ENCODE measurements at regions not wholly inside any gene's neighbourhood (a gene's known extent, or its start where the extent isn't known, plus 50 kb on each side); places are given as distances from the start of the nearest gene placed in this dataset.

DNA sequence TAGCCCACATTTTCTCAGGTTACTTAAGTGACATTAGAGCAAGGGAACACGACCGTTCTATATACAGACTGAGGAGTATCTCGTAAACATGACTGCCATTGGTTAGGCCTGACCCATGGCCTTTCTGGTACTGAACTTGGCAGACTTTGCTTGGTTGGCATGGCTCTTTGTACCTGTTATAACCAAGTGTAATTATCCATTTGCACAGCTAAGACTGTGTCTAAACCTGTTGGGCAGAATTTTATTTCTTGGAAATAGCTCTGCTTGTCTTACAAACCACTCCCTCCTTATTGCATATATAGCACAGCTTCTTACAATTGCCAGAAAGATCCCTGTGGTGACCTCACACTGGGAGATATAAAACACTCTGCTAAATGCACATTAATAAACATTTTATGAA, 106.9 kb downstream of the P2RY1 start:
- TF ChIP-seq, protein P1, sequence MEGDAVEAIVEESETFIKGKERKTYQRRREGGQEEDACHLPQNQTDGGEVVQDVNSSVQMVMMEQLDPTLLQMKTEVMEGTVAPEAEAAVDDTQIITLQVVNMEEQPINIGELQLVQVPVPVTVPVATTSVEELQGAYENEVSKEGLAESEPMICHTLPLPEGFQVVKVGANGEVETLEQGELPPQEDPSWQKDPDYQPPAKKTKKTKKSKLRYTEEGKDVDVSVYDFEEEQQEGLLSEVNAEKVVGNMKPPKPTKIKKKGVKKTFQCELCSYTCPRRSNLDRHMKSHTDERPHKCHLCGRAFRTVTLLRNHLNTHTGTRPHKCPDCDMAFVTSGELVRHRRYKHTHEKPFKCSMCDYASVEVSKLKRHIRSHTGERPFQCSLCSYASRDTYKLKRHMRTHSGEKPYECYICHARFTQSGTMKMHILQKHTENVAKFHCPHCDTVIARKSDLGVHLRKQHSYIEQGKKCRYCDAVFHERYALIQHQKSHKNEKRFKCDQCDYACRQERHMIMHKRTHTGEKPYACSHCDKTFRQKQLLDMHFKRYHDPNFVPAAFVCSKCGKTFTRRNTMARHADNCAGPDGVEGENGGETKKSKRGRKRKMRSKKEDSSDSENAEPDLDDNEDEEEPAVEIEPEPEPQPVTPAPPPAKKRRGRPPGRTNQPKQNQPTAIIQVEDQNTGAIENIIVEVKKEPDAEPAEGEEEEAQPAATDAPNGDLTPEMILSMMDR (IDR thresholded peaks at IDR 0.05) = no peak
- Mint-ChIP-seq H3K4me1 (no peaks in the 10 kb centered on the region), H3K9me3 (no peaks in the 10 kb centered on the region), H3K36me3 (ENCODE audit: low read depth) (no peaks in the 10 kb centered on the region), H3K4me3 (no peak overlapping the region), H3K27ac (no peak overlapping the region), H3K27me3 (ENCODE audit: low read depth, poor library complexity) (no peaks in the 10 kb centered on the region)
- DNase-seq = no peak

DNA sequence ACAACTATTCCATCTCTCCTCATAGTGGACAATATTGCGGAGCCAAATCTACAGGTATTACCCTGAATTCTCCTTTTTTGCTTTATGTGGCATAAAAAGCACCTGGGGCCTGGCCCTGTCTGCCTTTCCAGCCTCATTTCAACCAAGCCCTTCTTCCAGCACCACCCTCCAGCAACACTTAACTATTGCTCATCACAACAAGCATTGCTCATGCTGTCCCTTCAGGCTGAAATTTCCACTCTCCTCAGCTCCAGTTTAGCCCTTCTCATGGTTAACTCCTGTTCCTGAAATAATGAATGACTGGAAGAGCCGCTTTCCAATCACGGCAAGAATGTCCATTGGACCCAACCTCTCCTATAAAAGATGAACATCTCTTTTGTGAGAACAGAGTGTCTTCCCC, 107.4 kb downstream of the P2RY1 start:
- no peaks in the 10 kb centered on the region for H3K9me3 Mint-ChIP-seq
- TF ChIP-seq, protein P1 (IDR thresholded peaks at IDR 0.05) = no peak
- H3K36me3 Mint-ChIP-seq (ENCODE audit: low read depth) = no peaks in the 10 kb centered on the region
- no peak overlapping the region for H3K4me3 Mint-ChIP-seq
- no peak for DNase-seq
- H3K4me1 Mint-ChIP-seq = no peaks in the 10 kb centered on the region
- H3K27ac Mint-ChIP-seq = no peak overlapping the region
- no peaks in the 10 kb centered on the region for H3K27me3 Mint-ChIP-seq (ENCODE audit: low read depth, poor library complexity)

DNA sequence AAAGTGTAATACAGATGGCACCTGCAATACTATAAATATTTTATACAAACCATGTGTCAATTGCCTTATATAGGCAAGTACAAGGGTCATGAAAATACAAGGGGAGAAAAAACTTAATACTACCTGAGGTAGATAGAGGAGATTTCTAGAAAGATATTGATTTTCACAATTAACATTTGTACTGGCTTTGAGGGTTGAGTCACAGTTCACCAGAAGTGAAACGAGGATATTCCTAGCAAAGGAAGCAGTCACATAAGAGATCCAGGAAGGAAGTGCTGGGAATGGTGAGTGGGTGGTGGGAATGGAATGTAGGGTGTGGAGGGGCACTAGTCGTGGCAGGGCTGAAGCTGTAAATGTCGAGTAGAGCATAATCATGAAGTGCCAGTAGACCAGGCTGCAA, 108.7 kb downstream of the P2RY1 start:
- Mint-ChIP-seq H3K27me3 (ENCODE audit: low read depth, poor library complexity) (peaks cover under 1% of the 10 kb centered on the region), H3K36me3 (ENCODE audit: low read depth) (no peaks in the 10 kb centered on the region)
- DNase-seq = no peak

DNA sequence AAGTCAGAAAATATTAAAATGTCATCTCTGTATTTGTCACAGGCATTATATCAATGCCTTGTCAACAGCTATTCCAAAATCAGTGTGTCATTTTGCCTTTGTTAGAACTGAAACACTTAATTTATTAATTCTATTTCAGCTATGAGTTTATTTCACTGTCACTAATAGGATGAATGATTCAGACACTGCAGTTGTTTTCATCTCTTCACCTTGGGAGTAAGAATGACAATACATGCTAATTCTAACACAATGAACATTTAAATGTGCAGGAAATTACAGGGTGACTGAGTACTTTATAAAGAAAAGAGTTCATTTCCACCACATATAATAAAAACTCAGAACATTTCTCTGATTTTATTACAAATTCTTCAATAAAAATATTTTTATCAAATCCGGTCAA, 109.7 kb downstream of the P2RY1 start:
- H3K9me3 Mint-ChIP-seq = no peaks in the 10 kb centered on the region
- TF ChIP-seq, protein P1 (IDR thresholded peaks at IDR 0.05) = no peak
- no peaks in the 10 kb centered on the region for H3K4me1 Mint-ChIP-seq
- no peak overlapping the region for H3K27ac Mint-ChIP-seq
- no peak for DNase-seq
- H3K4me3 Mint-ChIP-seq = no peak overlapping the region
- H3K36me3 Mint-ChIP-seq (ENCODE audit: low read depth) = no peaks in the 10 kb centered on the region
- H3K27me3 Mint-ChIP-seq (ENCODE audit: low read depth, poor library complexity) = peaks cover 2% of the 10 kb centered on the region

More for the DNA sequence above, 108.7 kb downstream of the P2RY1 start:
- Mint-ChIP-seq H3K9me3 (no peaks in the 10 kb centered on the region), H3K27ac (no peak overlapping the region), H3K4me3 (no peak overlapping the region), H3K4me1 (no peaks in the 10 kb centered on the region)
- TF ChIP-seq, protein P1 (IDR thresholded peaks at IDR 0.05) = no peak

DNA sequence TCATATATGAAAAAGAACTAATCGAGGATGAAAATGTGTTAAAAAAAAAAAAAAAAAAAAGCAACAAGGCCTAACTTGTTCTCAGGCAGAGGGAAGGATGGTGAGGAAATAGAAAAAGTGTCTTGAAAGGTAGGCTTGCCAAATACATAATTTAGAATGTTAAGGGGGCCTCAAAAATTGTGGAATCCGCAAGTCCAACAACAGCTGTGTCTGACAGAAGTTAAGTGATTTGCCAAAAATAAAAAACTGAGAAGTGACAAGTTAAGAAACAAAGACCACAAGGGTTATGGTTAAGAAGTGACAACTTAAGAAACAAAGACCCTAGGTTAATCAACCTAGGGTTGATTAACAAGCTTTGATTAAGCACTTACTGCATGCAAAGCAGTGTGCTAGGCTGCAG, 110.6 kb downstream of the P2RY1 start:
- Mint-ChIP-seq H3K4me3 (no peak overlapping the region), H3K9me3 (no peaks in the 10 kb centered on the region), H3K27me3 (ENCODE audit: low read depth, poor library complexity) (peaks cover 2% of the 10 kb centered on the region), H3K27ac (no peak overlapping the region), H3K4me1 (no peaks in the 10 kb centered on the region), H3K36me3 (ENCODE audit: low read depth) (no peaks in the 10 kb centered on the region)
- TF ChIP-seq, protein P1 (IDR thresholded peaks at IDR 0.05) = no peak
- DNase-seq = no peak

DNA sequence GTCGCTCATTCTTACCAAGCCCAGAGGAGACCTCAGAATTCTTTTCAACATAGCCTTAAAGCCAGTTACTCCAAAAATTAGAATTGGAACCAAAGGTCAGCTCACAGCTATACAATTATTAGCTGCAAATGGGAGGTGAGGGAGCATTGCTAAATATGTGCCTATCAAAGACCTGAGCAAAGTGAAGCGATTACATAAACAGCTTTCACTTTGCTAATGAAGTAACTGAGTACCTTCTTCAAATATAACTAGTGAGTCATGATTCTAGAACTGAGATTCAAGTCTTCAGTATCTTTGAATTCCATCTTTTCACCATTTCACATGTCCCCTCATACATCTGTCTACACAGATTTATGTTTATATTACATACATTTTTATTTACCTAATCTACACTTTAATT, 122.6 kb downstream of the P2RY1 start:
- TF ChIP-seq, protein P1 (IDR thresholded peaks at IDR 0.05) = no peak
- Mint-ChIP-seq H3K4me3 (no peak overlapping the region), H3K9me3 (no peaks in the 10 kb centered on the region), H3K27ac (no peak overlapping the region), H3K36me3 (ENCODE audit: low read depth) (no peaks in the 10 kb centered on the region), H3K4me1 (peaks cover 12% of the 10 kb centered on the region), H3K27me3 (ENCODE audit: low read depth, poor library complexity) (peaks cover 3% of the 10 kb centered on the region)
- no peak for DNase-seq
